GM18502 (cell line): ENCODE measurements at regions not wholly inside any gene's neighbourhood (a gene's known extent, or its start where the extent isn't known, plus 50 kb on each side); places are given as distances from the start of the nearest gene placed in this dataset.

Experiments used
- ATAC-seq: cut with Tn5 transposase; IDR thresholded peaks from one replicate; pipeline ENCODE4 v1.9.1; 2021; ENCODE audit warnings: mild to moderate bottlenecking; ENCODE audit not compliant: unreplicated experiment, poor library complexity

GRCh38 chr6:124877468-124877867 lies 84.8 kb upstream of the RNF217 start:
- no peak for ATAC-seq

- no peak for ATAC-seq
Observed at GRCh38 chr6:124879110-124879991, 82.9 kb upstream of the RNF217 start.

GRCh38 chr6:124879992-124880355 lies 82.3 kb upstream of the RNF217 start:
- no peak for ATAC-seq

- ATAC-seq, result peak; percentile 52
Observed at GRCh38 chr6:124881898-124882578, 80.2 kb upstream of the RNF217 start.

- ATAC-seq, result no peak
Observed at GRCh38 chr6:124882579-124883393, 79.5 kb upstream of the RNF217 start.

GRCh38 chr6:124885171-124885570 lies 77.1 kb upstream of the RNF217 start:
- no peak for ATAC-seq

GRCh38 chr6:124887872-124888580 lies 74.2 kb upstream of the RNF217 start:
- peak; percentile 12 for ATAC-seq

- peak; percentile 46 for ATAC-seq
Observed at GRCh38 chr6:124888581-124889371, 73.5 kb upstream of the RNF217 start.

- no peak for ATAC-seq
Observed at GRCh38 chr6:124901084-124901483, 61.2 kb upstream of the RNF217 start.

GRCh38 chr6:124903797-124904196 lies 58.4 kb upstream of the RNF217 start:
- no peak for ATAC-seq

- ATAC-seq, result no peak
Observed at GRCh38 chr6:124907596-124907995, 54.6 kb upstream of the RNF217 start.
